PC-9 (cell line): ENCODE measurements at regions not wholly inside any gene's neighbourhood (a gene's known extent, or its start where the extent isn't known, plus 50 kb on each side); places are given as distances from the start of the nearest gene placed in this dataset.

Experiments used
- EZH2 ChIP-seq: fragments of 200-600 bp; sonication (generic); IDR thresholded peaks from 2 replicates; pipeline ENCODE4 v1.8.0; 2017; ENCODE audit warnings: antibody characterized with exemption, low read depth
- TF ChIP-seq, protein P1 (sequence below): fragments of 200-600 bp; sonication (generic); conservative IDR thresholded peaks from 2 replicates; pipeline ENCODE4 v1.6.1; 2017; ENCODE audit warnings: mixed run types, antibody characterized with exemption, mild to moderate bottlenecking, moderate library complexity

DNA sequence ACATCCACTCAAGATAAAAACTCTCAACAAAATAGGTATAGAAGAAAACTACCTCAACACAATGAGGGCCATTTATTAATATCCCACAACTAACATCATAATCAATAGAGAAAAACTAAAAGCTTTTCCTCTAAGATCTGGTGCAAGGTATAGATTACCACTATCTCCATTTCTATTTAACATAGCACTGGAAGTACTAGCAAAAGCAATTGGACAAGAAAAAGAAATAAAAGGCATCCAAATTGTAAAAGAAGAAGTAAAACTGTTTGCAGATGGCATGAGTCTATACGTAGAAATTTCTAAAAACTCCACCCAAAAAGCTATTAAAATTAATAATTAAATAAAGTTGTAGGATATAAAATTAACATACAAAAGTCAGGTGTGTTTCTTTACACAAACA, 230.8 kb upstream of the PRSS16 start:
- TF ChIP-seq, protein P1, sequence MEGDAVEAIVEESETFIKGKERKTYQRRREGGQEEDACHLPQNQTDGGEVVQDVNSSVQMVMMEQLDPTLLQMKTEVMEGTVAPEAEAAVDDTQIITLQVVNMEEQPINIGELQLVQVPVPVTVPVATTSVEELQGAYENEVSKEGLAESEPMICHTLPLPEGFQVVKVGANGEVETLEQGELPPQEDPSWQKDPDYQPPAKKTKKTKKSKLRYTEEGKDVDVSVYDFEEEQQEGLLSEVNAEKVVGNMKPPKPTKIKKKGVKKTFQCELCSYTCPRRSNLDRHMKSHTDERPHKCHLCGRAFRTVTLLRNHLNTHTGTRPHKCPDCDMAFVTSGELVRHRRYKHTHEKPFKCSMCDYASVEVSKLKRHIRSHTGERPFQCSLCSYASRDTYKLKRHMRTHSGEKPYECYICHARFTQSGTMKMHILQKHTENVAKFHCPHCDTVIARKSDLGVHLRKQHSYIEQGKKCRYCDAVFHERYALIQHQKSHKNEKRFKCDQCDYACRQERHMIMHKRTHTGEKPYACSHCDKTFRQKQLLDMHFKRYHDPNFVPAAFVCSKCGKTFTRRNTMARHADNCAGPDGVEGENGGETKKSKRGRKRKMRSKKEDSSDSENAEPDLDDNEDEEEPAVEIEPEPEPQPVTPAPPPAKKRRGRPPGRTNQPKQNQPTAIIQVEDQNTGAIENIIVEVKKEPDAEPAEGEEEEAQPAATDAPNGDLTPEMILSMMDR = no peak
- no peak for TF ChIP-seq EZH2
